ENCODE measurements at regions not wholly inside any gene's neighbourhood (a gene's known extent, or its start where the extent isn't known, plus 50 kb on each side); places are given as distances from the start of the nearest gene placed in this dataset.

DNA sequence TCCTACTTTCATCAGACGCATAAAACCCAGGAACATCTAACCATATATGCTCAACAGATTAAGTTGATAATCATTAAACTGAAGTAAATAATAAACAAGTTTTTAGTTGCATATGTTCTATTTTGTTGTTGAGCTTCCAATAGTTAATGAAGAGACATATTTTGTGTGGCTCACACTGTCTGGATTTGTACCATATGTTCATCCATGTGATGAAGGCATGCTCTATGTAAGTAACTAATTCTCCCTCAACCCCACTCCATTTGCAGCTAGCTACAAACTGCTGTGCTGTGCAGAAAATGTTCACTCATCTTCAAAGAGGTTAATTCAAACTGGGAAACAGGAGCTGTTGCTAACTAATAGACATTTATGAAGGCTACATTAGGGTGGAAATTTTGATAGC is 589.7 kb upstream of the LRRC4C start:
- DNase-seq (ENCODE audit: low read depth), result no peak

DNA sequence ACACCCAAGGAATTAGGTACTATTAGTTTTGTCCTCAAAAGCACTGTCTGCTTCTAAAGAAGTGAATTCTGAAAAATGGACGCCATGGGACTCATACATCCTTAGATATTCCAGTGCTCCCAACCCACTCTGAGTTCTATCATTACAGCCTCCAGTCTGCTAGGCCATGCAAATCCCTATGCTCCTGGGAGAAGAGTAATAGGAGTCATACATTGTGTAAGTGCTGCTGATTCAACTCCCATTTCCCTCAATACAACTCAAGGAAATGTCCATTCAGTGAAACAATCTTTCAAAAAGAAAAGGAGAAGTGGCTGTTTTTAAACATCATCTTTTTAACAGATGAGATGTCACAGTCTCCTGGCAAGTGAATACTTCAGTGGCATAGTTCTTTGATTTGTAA is 590.2 kb upstream of the LRRC4C start:
- no peak for DNase-seq (ENCODE audit: low read depth)

DNA sequence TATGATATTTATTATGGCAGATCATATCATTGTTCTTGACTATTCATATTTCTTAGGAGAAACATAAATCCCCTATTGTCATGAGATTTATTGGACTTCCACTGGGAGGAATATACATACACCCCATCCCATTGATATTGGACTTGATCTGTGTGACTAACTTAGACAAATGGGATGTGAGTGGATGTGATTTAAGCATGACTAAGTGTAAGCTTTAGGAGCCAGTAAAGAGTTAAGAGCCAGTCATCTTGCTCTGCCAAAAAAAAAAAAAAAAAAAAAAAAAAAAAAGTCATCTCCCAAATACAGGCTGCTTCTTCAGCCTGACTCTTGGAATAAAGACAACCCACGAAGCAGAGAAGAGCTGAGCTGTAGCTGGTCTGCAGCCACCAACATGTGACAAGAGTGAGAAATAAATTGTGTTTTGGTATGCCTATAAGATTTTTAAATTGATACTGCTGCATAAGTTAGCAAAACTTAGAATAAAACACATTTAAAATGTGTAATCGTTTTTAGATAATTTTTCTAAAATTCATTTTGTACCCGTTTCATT is 595.0 kb upstream of the LRRC4C start:
- no peak for DNase-seq (ENCODE audit: low read depth)

DNA sequence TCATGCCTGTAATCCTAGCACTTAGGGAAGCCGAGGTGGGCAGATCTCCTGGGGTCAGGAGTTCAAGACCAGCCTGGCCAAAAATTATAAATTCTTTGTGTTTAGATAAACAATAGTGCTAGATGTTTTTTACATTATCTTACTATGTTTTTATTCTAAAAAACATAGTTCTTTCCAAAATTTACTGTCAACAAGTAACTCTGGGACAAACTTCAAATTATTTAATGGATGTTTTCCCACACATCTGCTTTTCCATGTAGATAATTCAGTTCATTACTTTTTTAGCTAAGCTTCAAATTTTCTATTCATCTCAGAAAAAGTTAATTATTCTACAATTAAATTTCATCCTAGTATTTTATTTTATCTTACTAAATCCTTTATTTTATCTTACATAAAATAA is 596.2 kb upstream of the LRRC4C start:
- DNase-seq (ENCODE audit: low read depth), result no peak

DNA sequence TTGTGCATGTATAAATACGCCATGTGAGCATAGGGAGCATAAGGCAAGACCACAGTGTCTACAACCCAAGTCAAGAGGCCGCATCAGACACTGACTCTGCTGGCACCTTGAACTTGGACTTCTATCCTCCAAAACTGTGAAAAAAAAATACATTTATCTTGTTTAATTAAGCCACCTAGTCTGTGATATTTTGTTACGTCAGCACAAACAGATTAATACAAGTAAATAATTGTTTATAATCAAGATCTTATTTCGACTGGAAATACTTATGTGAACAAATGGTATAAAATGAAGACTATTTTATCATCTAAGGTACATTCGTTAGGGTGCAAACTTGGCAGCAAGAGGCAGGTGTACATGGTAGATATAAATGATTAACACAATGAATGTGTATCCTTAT is 599.3 kb upstream of the LRRC4C start:
- no peak for DNase-seq (ENCODE audit: low read depth)

DNA sequence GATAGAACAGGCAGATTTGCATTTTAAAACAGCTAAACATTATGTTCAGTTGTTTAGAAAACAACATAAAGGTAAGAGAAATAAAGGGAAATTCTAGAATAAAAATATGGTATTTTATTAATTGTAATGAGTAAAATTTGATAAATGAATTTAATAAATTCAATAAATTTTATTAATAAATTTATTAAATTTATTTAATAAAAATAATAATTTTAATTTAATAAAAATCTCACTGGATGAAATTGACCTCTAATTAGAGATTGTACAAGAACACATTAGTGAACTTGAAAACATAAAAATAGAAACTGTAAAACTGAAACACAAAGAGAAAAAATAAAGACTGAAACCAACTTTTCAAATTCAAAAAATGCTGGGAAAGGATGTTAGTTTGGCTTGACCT is 605.7 kb upstream of the LRRC4C start:
- DNase-seq (ENCODE audit: low read depth), result no peak

DNA sequence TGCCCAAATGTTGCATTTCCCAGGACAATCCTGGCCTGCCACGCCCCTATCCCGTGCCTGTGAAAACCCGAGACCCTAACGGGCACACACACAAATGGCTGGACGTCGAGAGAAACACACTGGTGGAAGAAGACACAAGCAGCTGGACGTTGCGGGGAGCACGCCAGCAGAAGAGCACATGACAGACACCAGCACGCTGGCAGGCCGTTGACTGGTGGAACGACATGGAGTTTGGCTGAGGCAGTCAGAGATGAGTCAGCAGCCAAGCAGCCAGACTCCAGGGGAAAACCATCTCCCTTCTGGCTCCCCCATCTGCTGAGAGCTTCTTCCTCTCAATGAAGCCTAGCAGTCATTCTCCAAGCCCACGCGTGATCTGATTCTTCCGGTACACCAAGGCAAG is 606.7 kb upstream of the LRRC4C start:
- DNase-seq (ENCODE audit: low read depth), result no peak

DNA sequence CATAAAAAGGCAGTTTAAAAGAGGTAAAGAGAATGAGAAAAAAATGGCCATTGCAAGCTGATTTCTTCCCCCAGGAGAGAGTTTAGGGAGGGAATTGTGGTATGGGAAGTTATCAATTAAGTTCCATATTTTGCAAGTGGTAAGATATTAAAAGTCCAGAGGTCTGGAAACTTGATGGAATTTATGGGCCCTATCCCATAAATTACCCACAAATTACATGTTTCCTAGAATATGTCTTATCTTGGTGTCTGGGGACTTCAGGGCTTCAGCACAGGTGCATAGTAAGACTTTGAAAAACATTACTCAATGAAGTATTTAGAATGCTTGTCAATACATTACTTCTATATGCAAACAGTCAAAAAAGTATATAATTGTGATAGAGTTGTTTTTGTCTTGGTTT is 614.9 kb upstream of the LRRC4C start:
- DNase-seq (ENCODE audit: low read depth), result no peak

DNA sequence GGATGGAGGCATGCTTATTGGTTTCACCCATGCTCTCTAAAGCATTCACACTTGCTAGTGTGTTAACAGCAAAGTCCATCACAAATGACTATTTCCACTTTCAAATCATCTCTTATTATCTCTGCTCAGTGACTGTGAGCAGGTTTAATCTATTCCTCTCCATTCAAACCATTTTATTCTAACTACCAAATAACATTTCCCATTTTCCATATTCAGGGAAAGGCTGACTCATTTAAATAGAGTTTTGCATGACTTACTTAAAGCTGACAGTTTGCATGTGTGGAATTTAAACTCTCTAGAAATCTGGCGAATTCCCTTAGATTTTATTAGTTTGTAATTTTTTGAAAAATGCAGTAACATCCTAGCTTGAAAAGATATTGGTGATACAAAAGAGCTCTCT is 615.7 kb upstream of the LRRC4C start:
- DNase-seq (ENCODE audit: low read depth), result no peak

DNA sequence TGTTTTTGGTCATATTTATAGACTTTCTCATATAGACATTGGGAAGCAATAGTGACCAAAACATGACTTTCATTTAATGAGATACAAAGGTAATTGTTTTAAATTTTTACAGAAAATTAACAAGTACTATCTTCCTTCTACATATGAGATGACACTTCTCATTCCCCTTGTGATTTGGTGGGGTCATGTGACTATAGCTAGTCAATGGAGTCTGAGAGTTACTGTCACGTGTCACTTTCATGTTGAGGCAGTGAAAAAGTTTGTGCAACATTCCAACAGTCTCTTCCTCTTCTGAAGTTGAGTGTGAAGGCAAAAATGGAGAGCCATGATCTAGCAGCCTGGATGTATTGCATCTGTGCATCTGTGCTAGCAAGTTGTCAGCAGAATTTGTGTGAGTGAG is 618.3 kb upstream of the LRRC4C start:
- DNase-seq (ENCODE audit: low read depth), result no peak

DNA sequence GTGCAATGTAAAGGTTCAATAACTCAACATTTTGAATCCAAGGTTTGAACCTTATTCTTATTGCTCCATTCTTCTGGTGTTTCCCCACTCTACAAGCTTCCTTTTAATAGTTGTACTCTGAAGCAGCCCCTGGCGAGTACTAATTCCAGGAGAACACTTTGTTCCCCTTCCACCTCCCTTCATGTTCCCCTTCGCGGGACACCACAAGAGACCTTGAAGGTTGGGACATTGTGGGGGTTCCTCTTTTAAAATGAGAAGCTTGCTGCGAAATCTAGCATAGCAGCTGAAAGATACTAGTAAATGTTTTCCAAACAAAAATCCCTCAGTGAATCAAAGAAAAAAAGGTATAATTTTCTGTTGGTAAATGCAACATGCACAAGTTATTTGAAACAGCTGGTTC is 626.3 kb upstream of the LRRC4C start:
- DNase-seq (ENCODE audit: low read depth), result no peak

DNA sequence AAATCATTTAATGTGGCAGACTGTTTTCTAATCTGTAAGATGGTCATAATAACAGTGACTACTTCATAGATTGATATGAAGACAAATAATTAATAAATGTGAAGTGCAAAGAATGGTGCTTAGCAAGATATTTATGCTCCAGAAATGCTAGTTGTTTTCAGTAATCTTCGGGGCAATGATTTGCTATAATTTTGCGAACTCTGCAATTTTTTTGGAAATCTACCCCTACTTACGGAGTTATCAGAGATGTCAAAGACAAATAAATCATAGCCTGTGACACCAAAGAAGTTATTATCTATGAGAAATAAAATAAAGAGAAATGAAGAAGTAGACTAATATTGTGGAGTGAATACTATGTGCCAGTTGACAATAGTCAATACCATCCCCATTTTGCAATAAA is 634.1 kb upstream of the LRRC4C start:
- DNase-seq (ENCODE audit: low read depth), result no peak

DNA sequence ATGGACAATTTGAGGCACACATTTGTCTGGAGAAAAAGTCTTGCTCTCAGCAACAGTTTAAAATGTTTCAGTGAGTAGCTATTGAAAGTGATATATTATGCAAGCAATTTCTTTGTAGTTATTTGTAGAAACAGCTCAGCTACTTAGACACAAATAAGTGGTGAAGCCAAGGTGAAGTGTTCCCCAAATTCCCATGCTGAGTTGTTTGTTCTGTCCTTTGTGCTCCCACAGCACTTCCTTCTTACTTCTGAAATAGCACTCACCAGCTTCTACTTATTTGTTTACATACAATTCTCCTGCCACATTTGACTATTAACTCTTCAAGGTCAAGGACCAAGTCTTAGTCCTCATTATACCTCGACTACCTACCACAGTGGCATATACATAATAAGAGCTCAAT is 638.6 kb upstream of the LRRC4C start:
- DNase-seq (ENCODE audit: low read depth), result no peak

DNA sequence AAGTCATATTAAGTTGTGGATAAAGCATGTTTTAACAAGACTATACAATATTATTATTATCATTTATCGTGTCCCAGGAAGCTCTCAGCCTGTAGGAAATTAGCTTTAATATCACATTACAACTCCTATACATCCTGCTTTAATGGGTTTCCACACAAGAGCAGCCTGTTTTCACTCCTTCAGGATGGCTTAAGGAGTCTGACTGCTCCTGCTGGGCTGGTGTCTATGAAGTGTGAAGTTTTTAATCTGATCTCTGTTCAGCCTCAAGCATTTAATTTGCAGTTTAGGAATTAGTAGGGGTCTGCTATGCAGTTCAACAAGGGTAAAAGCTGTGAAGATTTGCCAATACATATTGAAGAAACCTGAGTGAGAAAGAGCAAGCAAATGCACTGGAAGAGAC is 653.4 kb upstream of the LRRC4C start:
- DNase-seq (ENCODE audit: low read depth), result no peak

DNA sequence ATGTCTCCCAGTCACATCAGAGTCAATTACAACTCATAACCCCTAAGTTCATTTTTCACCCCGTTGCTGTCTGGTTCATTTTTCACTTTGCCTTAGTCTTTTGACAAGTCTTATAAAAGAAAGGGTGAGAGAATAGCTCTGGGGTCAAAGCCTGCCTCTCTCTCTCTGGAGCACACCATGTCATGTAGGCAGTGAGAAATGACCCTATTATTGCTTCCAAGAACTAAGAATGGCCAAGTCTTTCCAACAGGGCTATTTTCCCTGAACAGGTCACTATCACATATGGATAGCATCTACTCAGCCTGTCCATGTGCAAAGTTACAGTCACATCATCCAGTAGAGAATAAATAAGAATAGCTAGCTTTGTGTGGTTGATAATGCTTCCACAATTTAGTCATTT is 655.5 kb upstream of the LRRC4C start:
- DNase-seq (ENCODE audit: low read depth), result no peak

DNA sequence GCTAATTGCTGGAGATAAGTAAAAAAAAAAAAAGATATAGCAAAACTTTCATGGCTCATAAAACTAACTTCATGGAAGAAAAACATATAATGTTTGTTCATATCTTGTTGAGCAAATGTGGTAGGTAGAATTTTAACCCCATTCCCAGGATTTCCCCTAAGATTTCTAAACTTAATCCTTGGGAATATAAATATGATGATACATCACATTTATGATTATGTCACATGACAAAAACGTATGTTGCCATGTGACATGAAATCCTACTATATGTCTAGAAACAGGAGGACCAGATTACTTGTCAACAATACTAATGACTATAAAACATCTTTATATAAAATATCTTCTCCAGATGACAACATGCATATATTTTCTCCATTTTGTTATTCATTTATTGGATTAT is 679.0 kb upstream of the LRRC4C start:
- DNase-seq (ENCODE audit: low read depth), result no peak

DNA sequence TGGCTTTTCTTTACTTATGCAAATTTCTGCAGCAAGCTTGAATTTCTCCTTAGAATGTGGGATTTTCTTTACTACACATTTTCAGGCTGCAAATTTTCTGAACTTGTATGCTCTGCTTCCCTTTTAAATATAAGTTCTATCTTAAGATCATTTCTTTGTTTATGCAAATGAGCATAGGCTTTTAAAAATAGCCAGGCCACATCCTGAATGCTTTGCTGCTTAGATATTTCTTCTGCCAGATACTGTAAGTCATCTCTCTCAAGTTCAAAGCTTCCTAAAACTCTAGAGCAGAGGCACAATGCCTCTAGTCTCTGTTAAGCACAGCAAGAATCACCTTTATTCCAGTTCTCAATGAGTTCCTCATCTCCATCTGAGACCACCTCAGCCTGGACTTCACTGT is 685.9 kb upstream of the LRRC4C start:
- no peak for DNase-seq (ENCODE audit: low read depth)

DNA sequence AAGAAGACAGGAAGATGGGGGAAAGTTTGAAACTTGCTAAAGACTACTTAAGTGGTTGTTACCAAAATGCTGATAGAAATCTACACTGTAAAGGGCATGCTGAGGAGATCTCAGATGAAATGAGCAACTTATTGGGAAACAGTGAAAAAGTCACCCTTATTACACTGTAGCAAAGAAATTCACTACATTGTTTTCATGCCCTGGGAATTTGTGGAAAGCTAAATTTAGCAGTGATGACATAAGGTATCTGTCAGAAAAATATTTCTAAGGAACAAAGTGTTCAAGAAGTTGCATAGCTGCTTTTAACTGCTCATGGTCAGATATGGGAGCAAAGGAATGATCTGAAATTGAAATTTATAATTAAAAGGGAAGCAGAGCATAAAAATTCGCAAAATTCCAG is 702.4 kb upstream of the LRRC4C start:
- DNase-seq (ENCODE audit: low read depth), result no peak

DNA sequence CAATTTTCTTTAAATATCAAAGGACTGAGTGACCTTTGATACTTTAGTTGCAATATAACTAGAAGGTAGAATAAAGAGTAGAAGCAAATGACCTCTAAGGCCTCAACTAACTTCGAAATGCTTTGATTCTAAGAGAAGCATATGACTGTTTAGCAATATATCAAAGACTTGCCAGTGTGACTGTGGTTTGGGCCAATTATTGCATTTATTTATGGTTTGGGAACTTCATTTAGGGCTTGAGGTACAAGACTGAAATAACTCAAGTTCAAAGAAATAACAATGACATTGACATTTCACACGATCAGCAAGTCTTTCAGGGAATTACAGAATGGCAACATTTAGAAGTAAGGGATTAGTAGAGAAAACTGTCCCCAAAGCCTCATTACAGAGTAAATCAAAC is 709.7 kb upstream of the LRRC4C start:
- no peak for DNase-seq (ENCODE audit: low read depth)

DNA sequence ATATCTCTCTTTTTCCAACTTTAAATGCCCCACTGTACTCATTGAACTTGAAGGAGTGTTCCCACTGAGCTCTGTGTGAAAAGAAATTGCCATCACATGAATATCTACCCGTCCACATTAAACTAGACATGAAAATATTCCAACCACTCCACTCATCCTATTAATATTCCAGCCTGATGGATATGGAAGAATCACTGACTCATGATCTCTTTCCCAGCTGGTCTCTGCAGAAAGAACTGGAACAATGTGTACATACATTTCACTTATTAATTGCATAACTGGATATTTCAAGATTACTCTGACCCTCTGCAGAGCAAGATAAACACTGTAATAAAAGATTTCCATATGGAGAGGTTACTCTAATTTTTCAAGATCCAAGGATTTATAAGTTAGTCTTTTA is 711.1 kb upstream of the LRRC4C start:
- DNase-seq (ENCODE audit: low read depth), result no peak

DNA sequence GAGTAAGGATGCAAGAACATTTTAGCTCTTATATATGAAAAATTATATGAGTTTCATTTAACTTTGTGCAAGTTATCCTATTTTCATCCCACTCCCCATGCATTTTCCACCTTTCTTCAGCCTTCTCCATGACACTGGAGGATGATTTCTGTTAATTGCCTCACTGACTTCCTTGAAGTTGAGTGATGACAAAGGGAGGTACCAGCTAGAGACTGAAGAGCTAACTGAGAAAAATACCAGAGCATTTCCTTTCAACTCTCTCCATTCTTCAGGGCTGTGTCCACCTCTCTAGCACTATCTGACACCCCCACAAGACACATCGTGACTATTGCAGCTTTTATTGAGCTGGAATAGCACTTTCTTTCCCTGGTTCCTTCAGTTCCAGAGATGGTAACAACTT is 711.6 kb upstream of the LRRC4C start:
- no peak for DNase-seq (ENCODE audit: low read depth)

DNA sequence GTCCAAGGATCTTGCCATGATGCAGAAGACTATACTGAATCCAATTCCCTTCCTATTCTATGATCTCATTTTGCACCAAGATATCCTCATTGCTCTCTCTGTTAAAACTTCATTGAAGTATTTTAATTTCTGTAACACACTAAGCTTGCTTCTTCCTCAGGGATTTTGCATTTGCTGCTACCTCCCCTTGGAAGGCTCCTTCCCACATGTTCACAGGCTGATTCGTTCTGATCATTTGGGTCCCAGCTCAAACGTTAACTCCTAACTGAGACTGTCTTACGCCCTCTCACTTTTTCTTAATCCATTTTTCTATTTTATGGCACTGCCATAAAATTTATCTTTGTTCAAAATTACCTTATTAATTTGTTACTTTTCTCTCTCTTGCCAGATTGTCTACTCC is 713.0 kb upstream of the LRRC4C start:
- DNase-seq (ENCODE audit: low read depth), result no peak

DNA sequence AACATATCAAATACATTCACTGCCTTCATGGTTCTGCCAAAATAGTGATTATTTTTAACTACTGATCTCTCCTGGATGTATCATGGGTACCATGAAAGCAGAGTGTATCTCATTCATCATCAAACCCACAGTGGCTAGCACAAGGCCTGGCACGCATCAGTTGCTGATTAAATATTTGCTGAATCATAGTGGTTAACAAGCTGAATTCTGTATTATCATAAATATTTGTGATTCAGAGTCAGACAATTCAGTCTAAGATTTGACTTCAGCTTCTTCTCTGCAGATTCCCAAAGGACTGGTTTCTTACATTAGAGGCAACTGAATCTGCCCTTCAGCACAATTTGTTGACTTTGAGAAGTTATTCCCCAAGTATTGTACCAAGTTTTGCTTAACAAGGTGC is 715.8 kb upstream of the LRRC4C start:
- DNase-seq (ENCODE audit: low read depth), result no peak

DNA sequence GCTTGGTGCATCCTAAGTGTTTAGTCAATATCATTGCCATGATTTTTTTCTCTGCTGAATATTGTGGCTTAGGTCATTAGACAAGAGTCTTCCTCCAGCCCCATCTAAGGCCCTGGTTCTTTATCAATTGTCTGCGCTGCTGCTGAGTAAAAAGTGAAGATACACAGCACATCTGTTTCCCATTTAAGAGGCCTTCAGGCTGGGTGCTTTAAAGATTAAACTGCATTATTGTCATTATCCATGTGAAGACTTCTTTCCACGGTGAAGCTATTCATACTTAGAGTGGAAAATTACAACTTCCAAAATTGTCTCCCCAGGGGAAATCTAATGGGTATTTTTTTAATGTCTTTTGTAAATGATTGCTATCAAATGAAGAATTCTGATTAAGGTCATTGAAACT is 719.8 kb upstream of the LRRC4C start:
- no peak for DNase-seq (ENCODE audit: low read depth)

DNA sequence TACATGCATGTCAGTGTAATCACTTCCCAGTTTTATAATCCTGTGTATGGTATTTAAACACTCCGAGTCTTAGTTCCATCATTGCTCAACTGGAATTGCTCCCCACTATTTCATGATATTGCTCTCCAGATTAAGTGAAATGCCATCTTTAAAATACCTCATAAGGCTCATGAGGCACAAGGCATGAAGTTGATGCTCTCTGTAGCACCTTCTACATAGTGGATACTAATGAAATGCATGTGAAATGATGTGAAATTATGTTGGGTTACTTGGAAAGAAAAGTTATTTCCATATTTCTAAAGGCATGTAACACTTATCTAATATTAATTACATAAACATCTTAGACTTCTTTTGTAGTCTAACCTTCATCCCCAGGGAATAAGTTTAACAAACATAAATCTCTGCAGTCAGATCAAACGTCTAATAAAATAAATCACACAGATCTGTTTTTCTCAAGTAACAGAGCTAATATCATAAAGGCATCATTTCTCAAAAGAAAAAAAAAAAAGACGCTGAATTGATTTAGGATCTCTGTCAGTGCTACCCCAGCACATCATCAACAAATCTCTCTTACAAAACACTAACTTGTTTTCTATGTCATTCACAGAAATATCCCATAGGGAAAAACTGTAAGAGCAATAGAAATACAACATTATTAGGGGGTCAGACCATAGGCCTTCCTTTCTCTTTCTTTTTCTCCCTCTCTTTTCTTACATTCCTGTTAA is 736.0 kb upstream of the LRRC4C start:
- DNase-seq (ENCODE audit: low read depth), result no peak

All from CMK (cell line).